GM19397 (cell line): ENCODE measurements at regions not wholly inside any gene's neighbourhood (a gene's known extent, or its start where the extent isn't known, plus 50 kb on each side); places are given as distances from the start of the nearest gene placed in this dataset.

Experiments used
- ATAC-seq: cut with Tn5 transposase; IDR thresholded peaks from one replicate; pipeline ENCODE4 v1.9.1; 2021; ENCODE audit warnings: mild to moderate bottlenecking, moderate library complexity; ENCODE audit not compliant: unreplicated experiment

GRCh38 chr6:14621518-14621917 is 503.9 kb downstream of the CD83 start:
- no peak for ATAC-seq

- ATAC-seq: no peak
Observed at GRCh38 chr6:14622085-14622484, 504.5 kb downstream of the CD83 start.

GRCh38 chr6:14622909-14623505 is 505.4 kb downstream of the CD83 start:
- no peak for ATAC-seq

GRCh38 chr6:14625173-14625895 is 507.8 kb downstream of the CD83 start:
- no peak for ATAC-seq

GRCh38 chr6:14626556-14626955 is 509.0 kb downstream of the CD83 start:
- no peak for ATAC-seq

DNA sequence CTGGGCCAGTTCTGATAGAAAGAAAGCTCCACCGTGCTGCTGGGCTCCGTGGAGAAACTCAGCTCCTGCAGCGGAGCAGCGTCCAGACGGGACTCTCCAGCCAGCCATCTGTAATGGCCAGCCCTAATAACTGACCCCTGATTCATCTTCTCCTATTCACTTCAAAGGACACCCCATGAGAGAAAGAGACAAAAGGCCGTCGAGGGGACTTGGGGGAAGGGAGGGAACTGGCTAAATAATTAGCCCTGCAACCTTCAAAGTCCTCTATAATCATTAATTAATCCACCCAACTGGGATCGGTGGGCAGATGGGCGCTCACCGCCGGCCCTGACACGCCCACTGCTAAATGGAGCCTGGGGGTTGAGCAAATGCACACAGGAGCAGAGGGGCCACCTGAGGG is 512.4 kb downstream of the CD83 start:
- ATAC-seq: no peak

GRCh38 chr6:14633479-14633878 is 515.9 kb downstream of the CD83 start:
- no peak for ATAC-seq

- no peak for ATAC-seq
Observed at GRCh38 chr6:14634072-14634471, 516.5 kb downstream of the CD83 start.

DNA sequence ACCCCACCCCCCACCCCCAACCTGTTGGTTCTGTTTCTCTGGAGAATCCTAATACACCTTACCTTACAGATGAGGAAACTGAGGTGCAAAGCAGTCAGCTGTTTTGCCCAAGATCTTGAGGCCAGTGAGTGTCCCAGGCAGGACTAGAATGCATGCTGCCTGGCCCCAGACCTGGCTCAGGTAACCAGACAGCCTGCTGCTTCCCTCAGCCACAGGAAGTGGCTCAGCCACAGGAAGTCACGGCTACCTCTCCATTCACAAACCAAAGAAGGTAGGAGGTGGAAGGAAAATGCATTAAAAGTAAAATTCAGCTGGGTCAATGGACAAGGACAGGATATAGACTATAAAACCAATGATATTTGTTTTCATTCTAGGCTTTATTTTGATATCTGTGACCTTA is 517.6 kb downstream of the CD83 start:
- no peak for ATAC-seq

GRCh38 chr6:14635934-14636591 is 518.5 kb downstream of the CD83 start:
- no peak for ATAC-seq

DNA sequence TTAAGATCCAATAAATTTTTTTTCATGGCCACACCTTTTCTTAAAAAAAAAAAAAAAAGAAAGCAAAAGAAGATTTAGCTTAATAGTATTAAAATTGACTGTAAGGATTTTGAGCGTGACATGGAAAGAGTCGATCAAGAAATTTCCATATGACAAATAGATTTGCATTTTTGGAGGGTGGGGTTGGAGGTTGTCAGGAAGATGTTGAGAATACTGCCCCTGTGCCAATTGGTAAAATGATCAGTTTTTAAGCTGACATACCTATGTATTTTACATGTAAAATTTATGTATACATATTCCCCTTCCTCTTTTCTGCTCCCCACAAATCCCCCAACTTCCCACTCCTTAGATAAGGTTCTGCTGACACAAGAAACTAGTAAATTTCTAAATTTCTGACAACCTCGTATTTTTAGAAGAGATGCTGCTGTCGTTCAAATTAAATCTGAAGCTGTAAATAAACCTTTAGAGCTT is 520.9 kb downstream of the CD83 start:
- ATAC-seq: no peak

DNA sequence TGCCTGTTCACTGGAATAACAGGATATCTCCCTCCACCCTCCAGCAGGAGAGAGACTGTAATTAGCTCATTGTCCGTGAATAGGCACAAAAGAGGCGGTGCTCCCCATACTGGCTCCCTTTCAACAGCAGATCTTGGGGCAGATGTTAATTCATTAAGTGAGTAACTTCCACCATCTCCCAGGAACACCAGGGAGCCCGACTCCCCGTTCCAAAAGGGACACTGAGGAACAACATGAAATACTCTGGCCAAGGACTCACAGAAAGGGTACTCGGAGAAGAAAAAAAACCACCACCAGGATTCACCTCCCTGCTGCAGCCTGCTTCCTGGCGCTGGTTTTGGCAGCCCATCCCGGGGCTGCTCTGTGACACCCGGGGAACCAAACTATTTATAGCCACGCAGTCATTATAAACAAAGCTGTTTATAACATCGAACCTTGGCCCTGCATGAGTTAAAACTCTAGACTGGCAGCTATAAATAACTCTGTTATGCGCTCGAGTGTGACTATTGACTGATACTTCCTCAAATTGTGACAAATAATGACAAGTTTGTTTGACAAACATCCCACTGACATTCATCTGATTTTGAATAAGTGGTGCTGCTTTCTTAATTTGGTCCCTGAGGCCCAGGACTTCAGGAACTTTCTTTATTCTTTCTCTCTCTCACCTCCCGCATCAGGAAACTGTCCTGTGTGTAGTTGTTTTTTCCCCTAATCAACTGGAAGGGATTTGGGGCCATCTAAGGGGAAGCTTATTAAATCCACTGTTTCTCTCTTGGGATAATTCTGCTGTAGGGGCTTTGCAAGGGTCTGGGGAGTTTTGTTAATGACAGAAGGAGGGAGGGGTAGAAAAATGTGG is 521.6 kb downstream of the CD83 start:
- no peak for ATAC-seq

- ATAC-seq: no peak
Observed at GRCh38 chr6:14639983-14640599, 522.5 kb downstream of the CD83 start.

DNA sequence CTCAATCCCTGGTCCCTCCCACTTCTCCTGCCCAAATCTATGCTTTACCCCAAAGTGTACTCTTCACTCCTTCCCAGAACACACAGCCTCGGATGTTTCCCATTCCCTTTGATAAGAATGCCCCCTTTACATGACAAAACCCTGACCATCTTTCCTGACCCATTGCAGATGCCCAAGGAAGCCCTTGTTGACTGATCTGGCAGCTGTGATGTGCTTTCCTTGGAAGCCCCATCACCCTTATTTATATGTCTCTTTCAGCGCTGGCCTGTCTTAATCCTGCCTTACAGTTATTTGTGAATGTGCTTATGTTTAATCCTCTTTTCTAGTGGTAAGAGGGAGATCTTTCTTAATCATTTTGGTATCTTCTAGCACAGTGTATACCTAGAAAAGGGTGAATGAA is 523.1 kb downstream of the CD83 start:
- ATAC-seq: no peak

DNA sequence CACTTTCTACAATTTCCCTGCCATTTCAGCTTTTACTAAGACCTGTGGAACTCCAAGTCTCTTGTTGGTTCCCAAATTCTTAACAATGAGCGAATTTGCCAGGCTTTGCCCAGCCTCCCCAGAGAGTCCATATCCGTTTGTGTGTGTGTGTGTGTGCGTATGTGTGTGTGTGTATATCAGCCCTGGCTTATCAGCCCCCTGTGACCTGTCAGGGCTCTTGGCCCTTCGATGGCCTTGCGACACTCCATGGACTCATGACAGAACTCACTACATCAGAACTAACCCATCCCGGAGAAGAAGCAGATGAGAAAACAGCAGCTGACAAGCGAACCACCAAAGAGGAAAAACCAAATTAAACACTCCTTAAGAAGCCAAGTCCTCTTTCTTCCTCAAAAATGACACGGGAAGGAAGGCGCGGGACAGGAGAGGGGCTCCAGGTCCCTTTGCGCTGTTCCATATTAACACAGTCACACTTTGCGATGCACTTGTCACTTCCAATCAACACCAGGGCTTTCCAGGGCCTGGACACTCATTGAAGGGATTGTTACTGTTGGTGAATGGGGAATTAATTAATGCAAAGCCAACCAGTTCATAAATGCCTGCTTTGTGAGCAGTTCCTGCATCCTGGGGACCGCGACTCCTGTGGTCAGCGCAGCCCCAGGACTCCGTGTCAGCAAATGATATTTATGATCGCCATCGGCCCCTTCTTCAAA is 524.0 kb downstream of the CD83 start:
- no peak for ATAC-seq

- ATAC-seq: no peak
Observed at GRCh38 chr6:14642136-14642505, 524.5 kb downstream of the CD83 start.

DNA sequence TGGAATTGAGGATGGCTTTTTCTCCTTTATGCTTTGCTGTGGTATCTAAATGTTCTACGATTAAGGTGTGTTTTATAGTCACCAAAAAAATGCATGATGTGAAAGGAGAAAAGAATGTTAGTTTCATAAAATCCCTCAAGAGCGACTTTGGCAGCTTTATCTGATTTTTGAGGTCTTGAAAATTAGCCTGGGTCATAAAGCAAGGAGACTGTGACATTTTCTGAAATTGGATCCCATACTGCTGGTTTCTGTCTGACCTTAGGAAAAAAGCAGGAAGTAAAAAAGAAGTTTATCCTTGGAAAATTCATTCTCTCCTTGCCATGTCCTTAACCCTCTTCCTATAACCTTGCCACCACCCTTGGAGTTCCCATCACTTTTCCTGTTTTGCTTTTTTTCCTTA is 525.3 kb downstream of the CD83 start:
- ATAC-seq: no peak

DNA sequence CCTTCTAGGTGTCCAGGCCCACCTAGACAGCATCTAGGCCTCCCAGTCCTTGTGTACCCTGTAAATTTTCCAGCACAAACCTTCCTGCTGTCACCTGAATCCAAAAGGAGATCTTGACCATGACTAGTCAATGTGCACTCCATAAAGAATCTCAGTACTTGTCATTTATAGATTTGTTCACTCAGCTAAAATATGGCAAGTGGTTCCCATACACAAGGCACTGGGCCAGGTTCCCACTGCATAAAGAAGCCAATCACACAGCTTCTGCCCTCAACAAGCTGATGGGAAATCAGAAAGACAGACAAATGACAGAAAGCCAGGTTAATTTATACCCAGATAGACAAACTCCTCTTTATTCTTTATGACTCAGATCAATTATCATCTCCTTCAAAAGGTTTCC is 526.8 kb downstream of the CD83 start:
- no peak for ATAC-seq

GRCh38 chr6:14645221-14645620 is 527.6 kb downstream of the CD83 start:
- ATAC-seq: no peak

- ATAC-seq: no peak
Observed at GRCh38 chr6:14645841-14646240, 528.3 kb downstream of the CD83 start.
